ENCODE measurements at regions not wholly inside any gene's neighbourhood (a gene's known extent, or its start where the extent isn't known, plus 50 kb on each side); places are given as distances from the start of the nearest gene placed in this dataset.

- H3K9me3 ChIP-seq (replicated peaks; ENCODE audit: control insufficient read depth, insufficient read depth, low read length) = no peaks in the 10 kb centered on the region
- dilution Hi-C loops (cut with MboI; ENCODE audit: extremely low pct_ligation_motif_present, low sequenced_read_pairs) (no loop called here), intact Hi-C loops (cut with micrococcal nuclease) (loop anchor here (1.0 kb wide), 1 partner anchor 84 kb away; the partner anchor contains the start of gene NAV2)
- no peaks in the 10 kb centered on the region for H3K9me1 ChIP-seq (replicated peaks; ENCODE audit: control insufficient read depth, extremely low read depth, insufficient read depth, low read length)
- FAIRE-seq = peak; percentile 80
- H3K36me3 ChIP-seq (ENCODE audit: control insufficient read depth in 2 of 2, extremely low read depth in 1 of 2, insufficient read depth in 2 of 2, low read length in 2 of 2) = no peaks in the 10 kb centered on the region
- no peaks in the 10 kb centered on the region for H4K20me1 ChIP-seq (replicated peaks; ENCODE audit: control insufficient read depth, extremely low read depth, insufficient read depth, low read length)
- TF ChIP-seq POLR2AphosphoS5 (IDR thresholded peaks at IDR 0.05; ENCODE audit: insufficient read depth, low read depth, low read length) (peak; percentile 80), MYC (IDR thresholded peaks at IDR 0.05; ENCODE audit: low read depth, low read length) (no peak), FOS (IDR thresholded peaks at IDR 0.05; ENCODE audit: borderline replicate concordance, insufficient read depth, low read length) (peak; percentile 51), POLR2A (IDR thresholded peaks at IDR 0.05; ENCODE audit: low read depth, low read length) (peak; percentile 45)
- peak overlapping the region; percentile 10 for H2AFZ ChIP-seq (ENCODE audit: low read depth, low read length)
- H3K79me2 ChIP-seq (ENCODE audit: control insufficient read depth, insufficient read depth, low read length) = no peaks in the 10 kb centered on the region
- peak overlapping the region; percentile 11 for H3K9ac ChIP-seq (replicated peaks; ENCODE audit: extremely low read depth, insufficient read depth, low read length)
- no peak overlapping the region for H3K4me3 ChIP-seq (replicated peaks in 1 of 3; ENCODE audit: insufficient read depth in 1 of 3, low read depth in 1 of 3, low read length in 3 of 3)
- H3K27ac ChIP-seq (ENCODE audit: insufficient read depth, low read depth, low read length) = peak overlapping the region; percentile 63
- H3K4me1 ChIP-seq (ENCODE audit: control insufficient read depth, extremely low read depth, insufficient read depth, low read length) = peaks cover 13% of the 10 kb centered on the region
- no peaks in the 10 kb centered on the region for H3K27me3 ChIP-seq (ENCODE audit: control insufficient read depth in 2 of 2, insufficient read depth in 2 of 2, low read length in 2 of 2)
- peak; percentile 52 for DNase-seq (ENCODE audit: low read depth, low spot score)
- H3K4me2 ChIP-seq (ENCODE audit: insufficient read depth, low read length) = peak overlapping the region; percentile 20
- CTCF ChIA-PET = no interaction called here
- POLR2A ChIA-PET = no interaction called here
- no TSS peak for BruUV-seq (replicated peaks)
Observed at GRCh38 chr11:19628018-19628417, 84.6 kb upstream of the NAV2 start.

- FAIRE-seq = no peak
- intact Hi-C loops (cut with micrococcal nuclease) (no loop called here), dilution Hi-C loops (cut with MboI; ENCODE audit: extremely low pct_ligation_motif_present, low sequenced_read_pairs) (no loop called here)
- POLR2A ChIA-PET = no interaction called here
- H3K27ac ChIP-seq (ENCODE audit: insufficient read depth, low read depth, low read length) = peak overlapping the region; percentile 63
- H3K4me2 ChIP-seq (ENCODE audit: insufficient read depth, low read length) = peak overlapping the region; percentile 20
- H3K9me3 ChIP-seq (replicated peaks; ENCODE audit: control insufficient read depth, insufficient read depth, low read length) = no peaks in the 10 kb centered on the region
- H3K9me1 ChIP-seq (replicated peaks; ENCODE audit: control insufficient read depth, extremely low read depth, insufficient read depth, low read length) = no peaks in the 10 kb centered on the region
- no peaks in the 10 kb centered on the region for H3K36me3 ChIP-seq (ENCODE audit: control insufficient read depth in 2 of 2, extremely low read depth in 1 of 2, insufficient read depth in 2 of 2, low read length in 2 of 2)
- no TSS peak for BruUV-seq (replicated peaks)
- no peak for DNase-seq (ENCODE audit: low read depth, low spot score)
- TF ChIP-seq JUN (IDR thresholded peaks at IDR 0.05; ENCODE audit: borderline replicate concordance, insufficient read depth, insufficient read length, low read depth) (no peak), POLR2AphosphoS5 (IDR thresholded peaks at IDR 0.05; ENCODE audit: insufficient read depth, low read depth, low read length) (no peak), POLR2A (IDR thresholded peaks at IDR 0.05; ENCODE audit: low read depth, low read length) (no peak), MAX (IDR thresholded peaks at IDR 0.05; ENCODE audit: insufficient read depth, insufficient read length) (no peak), EZH2 (IDR thresholded peaks at IDR 0.05; ENCODE audit: borderline replicate concordance, low read depth, low read length, severe bottlenecking) (no peak), FOS (IDR thresholded peaks at IDR 0.05; ENCODE audit: borderline replicate concordance, insufficient read depth, low read length) (no peak), GATA2 (IDR thresholded peaks at IDR 0.05; ENCODE audit: insufficient read depth, insufficient read length, low read depth, low read length) (no peak), CTCF (IDR thresholded peaks at IDR 0.05; ENCODE audit: extremely low read depth in 1 of 2, insufficient read depth in 1 of 2, low read depth in 1 of 2, low read length in 2 of 2) (no peak), MYC (IDR thresholded peaks at IDR 0.05; ENCODE audit: low read depth, low read length) (no peak)
- no peaks in the 10 kb centered on the region for H3K27me3 ChIP-seq (ENCODE audit: control insufficient read depth in 2 of 2, insufficient read depth in 2 of 2, low read length in 2 of 2)
- H3K4me1 ChIP-seq (ENCODE audit: control insufficient read depth, extremely low read depth, insufficient read depth, low read length) = peaks cover 13% of the 10 kb centered on the region
- CTCF ChIA-PET = no interaction called here
- no peaks in the 10 kb centered on the region for H4K20me1 ChIP-seq (replicated peaks; ENCODE audit: control insufficient read depth, extremely low read depth, insufficient read depth, low read length)
- H3K9ac ChIP-seq (replicated peaks; ENCODE audit: extremely low read depth, insufficient read depth, low read length) = no peak overlapping the region
- no peaks in the 10 kb centered on the region for H3K79me2 ChIP-seq (ENCODE audit: control insufficient read depth, insufficient read depth, low read length)
- no peak overlapping the region for H2AFZ ChIP-seq (ENCODE audit: low read depth, low read length)
- no peak overlapping the region for H3K4me3 ChIP-seq (replicated peaks in 1 of 3; ENCODE audit: insufficient read depth in 1 of 3, low read depth in 1 of 3, low read length in 3 of 3)
Observed at GRCh38 chr11:19627566-19627965, 85.1 kb upstream of the NAV2 start.

Measured in endothelial cell of umbilical vein (primary cell).